Right lobe of liver (tissue), 4 donors: ENCODE measurements at regions not wholly inside any gene's neighbourhood (a gene's known extent, or its start where the extent isn't known, plus 50 kb on each side); places are given as distances from the start of the nearest gene placed in this dataset.
"Not testable (repeated sequence)": the region's sequence is repeated elsewhere in the genome, so short reads cannot be mapped to it uniquely, and the experiment has no call there.

Experiments used
- POLR2A ChIP-seq: fragments of 450-650 bp; IDR thresholded peaks from one replicate; pipeline ENCODE4 v1.6.1; 2017; ENCODE audit warnings: antibody characterized with exemption, mild to moderate bottlenecking
- TF ChIP-seq, protein P1 (sequence below), 4 donors: fragments of 200-600 bp in 3 of 4; fragments of 450-650 bp in 1 of 4; IDR thresholded peaks; one replicate each; pipeline versions ENCODE4 v1.5.1 to v1.8.0; 2016 to 2022; ENCODE audit warnings: antibody characterized with exemption in 4 of 4, mild to moderate bottlenecking in 2 of 4
- donor health status: DM: no; HTN: no; CAD: no.
- donor health status: DM: no; HTN: no; CAD: no.
- donor health status: DM: no; HTN: yes; CAD: no.

DNA sequence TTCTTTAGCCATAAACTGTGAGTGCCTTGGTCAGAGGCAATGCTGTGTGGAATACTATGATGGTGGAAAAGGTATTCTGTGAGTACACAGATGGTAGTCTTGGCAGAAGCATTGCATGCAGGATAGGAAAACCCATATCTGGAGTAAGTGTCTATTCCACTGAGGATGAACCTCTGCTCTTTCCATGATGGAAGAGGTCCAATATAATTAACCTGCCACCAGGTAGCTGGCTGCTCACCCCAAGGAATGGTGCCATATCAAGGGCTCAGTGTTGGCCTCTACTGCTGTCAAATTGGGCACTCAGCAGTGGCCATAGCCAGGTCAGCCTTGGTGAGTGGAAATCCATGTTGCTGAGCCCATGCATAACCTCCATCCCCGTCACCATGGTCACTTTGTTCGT, 138.1 kb upstream of the KCND3 start:
- TF ChIP-seq, protein P1, sequence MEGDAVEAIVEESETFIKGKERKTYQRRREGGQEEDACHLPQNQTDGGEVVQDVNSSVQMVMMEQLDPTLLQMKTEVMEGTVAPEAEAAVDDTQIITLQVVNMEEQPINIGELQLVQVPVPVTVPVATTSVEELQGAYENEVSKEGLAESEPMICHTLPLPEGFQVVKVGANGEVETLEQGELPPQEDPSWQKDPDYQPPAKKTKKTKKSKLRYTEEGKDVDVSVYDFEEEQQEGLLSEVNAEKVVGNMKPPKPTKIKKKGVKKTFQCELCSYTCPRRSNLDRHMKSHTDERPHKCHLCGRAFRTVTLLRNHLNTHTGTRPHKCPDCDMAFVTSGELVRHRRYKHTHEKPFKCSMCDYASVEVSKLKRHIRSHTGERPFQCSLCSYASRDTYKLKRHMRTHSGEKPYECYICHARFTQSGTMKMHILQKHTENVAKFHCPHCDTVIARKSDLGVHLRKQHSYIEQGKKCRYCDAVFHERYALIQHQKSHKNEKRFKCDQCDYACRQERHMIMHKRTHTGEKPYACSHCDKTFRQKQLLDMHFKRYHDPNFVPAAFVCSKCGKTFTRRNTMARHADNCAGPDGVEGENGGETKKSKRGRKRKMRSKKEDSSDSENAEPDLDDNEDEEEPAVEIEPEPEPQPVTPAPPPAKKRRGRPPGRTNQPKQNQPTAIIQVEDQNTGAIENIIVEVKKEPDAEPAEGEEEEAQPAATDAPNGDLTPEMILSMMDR (IDR thresholded peaks at IDR 0.05): not testable (repeated sequence)
- TF ChIP-seq POLR2A: not testable (repeated sequence)
